SKM-1 treated with dmso at 0.1 percent for 144 hours (cell line): ENCODE measurements at regions not wholly inside any gene's neighbourhood (a gene's known extent, or its start where the extent isn't known, plus 50 kb on each side); places are given as distances from the start of the nearest gene placed in this dataset.

Source experiments
- DNase-seq: peaks from one replicate; lab custom pipeline; 2025; ENCODE audit not compliant: unreplicated experiment; lab: John Stamatoyannopoulos, UW

DNA sequence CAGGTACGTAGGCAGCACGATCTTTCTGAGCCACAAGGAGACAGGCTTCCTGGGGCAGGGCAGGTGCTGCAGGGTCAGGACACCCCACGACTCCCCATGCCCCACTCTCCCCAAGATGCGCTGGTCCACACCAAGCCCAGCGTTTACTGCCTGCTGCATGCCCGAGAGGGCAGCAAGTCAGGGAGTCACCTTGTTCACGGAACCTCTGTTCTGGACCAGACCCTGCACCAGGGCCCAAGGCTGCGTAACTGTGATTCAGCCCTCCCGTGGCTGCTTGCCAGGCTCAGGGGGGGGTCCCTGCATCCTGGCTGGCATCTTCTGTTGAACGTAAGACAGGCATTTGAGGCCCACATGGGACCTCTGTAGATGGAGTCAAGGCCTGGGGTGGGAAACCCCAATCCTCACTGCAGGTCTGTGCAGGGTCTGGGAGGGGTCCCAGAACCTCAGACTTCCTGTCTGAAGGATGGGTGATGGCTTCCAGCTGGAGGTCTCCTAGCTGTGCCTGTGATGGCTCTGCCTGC is 228.6 kb upstream of the RTL1 start:
- no peak for DNase-seq

DNA sequence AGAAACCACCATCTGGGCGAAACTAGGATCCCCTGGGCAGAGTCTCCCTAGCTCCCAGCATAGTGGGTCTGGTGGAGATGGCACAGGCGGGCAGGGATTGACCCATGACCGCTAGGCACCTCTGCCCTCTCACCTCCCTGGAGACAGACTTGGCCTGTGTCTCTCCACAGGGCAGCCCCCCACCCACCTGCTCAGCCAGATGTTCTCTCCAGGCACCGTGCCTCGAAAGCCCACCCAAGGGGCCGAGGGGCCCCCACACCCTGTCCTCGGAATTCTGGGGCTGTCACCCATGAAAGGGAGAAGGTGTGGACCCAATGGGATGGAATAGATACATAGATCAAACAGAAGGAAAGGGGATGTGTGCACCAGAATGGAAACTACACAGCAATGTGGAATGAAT is 229.1 kb upstream of the RTL1 start:
- no peak for DNase-seq

DNA sequence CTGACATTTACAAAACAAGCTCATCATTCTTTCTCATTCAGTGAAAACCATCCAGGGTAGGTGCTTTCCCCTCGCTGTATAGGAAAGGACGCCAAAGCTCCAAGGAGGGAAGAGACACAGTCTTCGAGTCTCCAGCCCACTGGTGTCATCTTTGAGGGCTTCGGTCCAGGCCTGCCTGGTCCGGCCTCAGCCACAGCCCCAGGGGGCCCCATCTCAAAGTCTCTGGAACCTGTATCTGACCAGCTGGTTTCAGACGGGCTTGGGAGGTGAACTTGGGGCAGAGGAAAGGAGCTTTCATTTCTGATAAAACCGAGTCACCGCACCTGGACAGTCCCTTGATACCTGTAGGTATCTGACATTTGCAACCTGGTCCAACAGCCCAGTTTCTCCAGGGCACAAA is 229.5 kb upstream of the RTL1 start:
- DNase-seq: no peak

DNA sequence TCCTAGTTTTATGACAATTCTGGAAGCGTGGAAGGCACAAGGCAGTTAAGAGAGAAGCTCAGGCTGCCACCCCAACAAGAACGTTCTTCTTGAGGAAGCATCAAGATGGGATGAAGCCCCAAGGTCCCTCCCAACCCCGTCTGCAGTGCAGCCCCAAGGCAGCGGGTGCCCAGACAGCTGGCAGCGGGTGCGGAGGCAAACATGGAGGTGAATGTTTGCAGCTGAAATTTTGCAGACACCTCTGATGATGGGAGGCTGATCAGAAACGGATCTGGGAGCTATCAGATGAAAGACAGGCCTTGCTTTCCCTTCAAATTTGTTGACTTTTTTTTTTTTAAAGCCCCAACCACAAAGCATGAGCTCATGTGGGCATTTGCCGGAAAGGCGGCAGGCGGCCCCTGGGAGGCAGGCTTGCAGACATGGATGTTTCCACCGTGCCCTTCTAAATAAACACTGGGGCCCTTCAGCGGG is 230.7 kb upstream of the RTL1 start:
- DNase-seq: no peak

DNA sequence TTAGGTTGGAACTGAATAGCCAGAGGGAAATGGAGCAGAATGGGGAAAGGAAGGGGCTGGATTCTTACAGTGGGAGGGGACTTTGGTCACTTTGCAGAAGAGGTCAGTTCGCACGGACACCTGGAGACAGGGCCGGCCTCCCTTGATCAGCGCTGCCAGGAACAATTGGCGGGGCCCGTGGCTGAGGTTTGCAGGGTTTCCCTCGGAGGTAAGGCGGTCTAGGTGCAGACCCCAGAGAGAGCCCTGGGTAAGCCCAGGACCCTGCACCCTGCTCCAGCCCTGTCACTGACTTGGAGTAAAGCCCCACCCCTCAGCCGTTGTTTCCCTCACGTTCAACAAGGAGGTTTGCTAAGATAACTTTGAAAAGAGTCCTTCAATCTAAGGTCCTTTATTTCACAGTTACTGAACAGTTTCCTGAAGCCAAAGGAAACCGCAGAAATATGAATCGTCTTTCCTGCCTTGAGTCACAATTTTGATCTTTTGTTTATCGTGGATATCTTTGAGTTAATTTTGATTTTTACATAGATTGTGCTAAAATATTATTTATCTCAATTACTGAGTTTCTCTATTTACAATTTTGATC is 231.4 kb upstream of the RTL1 start:
- no peak for DNase-seq

DNA sequence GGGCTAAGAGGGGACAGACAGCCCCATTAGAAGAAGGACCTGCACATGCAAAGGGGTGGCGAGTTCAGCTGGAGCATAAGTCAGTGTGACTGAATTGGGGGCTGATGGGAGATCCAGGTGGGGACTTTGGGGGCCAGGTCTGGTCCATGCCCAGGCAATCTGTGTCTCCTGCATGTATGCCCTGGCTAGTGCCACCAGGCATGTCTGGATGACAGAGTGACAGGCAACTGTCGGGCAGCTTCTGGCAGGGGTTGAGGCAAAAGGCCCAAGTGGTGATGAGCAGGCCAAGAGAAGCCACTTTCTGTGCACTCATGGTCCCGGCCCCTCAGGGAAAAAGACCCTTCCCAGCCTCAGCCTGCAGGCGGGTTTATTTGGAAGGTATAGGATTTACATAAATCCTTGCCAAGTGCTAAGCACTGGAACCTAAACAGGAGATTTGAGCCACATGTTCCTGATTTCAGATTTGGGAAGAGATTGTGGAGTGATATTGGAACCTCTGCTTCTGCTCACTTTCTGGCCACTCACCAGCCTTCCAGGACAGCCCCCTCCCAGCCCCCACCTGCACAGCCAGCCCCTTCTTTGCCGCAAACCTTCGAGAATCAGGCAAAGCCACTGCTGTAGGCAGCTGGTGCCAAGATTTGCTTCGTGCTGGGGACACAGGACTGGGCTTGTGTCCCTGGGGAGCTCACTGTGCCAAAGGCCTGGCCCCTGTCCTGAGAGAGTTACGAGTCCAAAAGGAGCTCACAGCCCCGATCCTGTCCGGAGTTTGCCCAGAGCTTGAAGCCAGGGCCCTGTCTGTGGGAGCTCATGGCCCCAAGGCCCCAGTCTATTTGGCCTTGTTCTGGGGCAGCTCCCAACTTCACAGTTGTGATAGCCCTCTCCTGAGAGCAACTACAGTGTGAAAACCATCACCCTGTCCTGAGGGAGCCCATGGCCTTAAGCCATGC is 232.5 kb upstream of the RTL1 start:
- no peak for DNase-seq

DNA sequence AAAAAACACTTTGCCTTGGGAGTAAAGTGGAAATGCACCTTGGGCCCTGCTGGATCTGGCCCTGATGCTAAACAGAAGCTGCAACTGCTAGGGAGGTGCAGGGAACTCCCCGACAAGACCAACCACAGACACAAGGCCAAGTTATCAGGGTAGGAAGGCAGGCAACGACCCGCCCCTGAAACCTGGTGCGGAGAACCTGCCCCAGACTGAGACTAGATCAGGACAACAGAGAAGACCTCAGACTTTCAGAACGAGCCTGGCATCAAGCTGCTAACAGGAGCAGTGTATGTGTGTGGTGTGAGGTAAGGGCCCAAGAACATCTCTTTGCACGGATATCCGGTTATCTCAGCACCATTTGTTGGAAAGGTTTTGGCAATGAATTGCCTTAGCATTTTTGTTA is 233.7 kb upstream of the RTL1 start:
- no peak for DNase-seq

DNA sequence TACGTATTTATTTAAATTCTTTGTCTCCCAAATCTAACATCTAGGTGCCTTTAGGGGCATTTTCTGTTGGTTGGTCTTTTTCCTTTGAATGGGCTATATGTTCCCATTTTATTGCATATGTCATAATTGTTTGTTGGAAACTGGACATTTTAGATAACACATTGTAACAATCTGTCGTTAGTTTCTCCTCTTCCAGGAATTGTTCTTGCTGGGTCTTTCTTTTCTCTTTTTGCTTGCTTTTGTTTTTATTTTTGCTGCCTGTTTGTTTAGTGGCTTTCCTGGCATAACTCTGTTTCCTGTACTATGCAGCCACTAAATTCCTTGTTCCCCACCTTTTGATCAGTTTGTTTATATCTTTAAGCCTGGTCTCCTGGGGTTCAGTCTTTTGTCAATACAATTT is 244.3 kb upstream of the RTL1 start:
- no peak for DNase-seq

DNA sequence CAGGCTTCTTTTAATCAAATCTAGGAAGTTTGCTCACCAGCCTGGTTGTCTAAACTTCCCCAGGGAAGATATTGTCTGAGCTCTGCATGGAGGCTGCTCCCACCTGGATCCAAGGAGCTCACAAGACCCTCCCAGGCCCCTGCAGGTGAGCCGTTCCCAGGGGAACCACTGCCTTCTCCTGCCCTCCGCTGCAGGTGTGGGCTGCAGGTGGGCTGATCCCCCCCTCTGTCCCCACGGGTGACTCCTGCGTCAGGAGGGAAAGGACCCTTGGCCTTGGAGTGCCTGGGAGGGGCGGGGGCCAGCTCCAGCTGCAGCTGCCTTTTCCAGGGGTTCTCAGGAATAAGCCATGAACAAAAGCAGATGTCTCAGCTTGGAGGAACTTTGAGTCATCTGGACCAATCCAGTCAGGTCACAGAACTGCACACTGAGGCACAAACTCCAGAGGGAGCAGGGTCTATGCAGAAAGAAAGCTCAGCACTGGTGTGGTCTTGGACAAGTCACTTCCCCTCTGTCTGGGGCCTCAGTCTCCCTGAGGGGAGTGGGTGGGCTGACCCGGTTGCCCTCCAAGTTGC is 246.6 kb upstream of the RTL1 start:
- no peak for DNase-seq

DNA sequence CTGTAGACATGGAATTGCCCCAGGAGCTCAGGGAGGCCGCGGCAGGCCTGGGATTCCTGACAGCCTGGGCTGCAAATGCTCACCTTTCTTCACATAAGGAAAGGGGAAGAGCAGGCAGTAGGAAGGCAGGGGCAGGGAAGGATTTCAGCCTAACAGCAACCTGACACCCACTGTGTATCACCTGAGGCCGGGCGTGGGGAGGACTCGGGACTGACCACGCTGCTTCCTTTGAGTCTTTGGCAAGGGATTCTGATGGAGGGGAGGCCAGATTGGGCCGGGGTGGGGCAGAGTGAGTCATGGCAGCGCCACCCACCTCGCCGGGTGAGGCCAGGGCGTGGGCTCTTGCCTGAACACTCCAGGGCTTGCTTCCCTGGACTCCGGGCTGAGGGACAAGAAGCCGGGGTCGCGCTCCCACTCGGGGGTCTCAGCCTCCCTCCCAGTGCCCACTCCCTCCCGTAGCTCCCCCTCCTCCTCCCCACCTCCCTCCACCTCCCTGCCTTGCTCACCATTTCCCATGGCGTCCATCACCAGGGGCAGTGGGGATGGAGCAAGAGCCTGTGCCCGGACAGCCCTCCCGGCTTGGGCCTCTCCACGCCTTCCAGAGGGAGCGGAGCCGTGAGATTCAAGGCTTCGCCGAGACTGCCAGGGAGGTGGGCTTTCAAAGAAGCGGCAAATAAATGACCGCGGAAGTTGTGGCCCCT is 247.9 kb upstream of the RTL1 start:
- DNase-seq: no peak

DNA sequence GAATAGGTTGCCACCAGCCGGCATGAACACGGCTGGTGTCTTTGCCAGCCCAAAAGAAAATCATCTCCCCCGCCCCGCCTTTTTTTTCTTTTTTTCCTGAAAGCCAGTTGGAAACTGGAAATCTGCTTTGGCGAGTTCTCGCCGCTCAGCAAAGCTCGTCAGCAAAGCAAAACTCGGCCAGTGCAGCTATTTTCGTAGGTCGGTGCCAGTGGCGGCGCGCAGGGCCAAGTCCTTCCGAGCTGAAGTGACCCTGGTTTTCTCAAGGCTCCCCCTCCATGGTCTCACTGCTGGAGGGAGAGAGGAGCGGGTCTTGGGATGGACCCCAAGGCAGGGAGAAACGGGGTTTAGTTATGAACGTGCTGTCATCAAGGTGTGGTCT is 248.4 kb upstream of the RTL1 start:
- DNase-seq: no peak

DNA sequence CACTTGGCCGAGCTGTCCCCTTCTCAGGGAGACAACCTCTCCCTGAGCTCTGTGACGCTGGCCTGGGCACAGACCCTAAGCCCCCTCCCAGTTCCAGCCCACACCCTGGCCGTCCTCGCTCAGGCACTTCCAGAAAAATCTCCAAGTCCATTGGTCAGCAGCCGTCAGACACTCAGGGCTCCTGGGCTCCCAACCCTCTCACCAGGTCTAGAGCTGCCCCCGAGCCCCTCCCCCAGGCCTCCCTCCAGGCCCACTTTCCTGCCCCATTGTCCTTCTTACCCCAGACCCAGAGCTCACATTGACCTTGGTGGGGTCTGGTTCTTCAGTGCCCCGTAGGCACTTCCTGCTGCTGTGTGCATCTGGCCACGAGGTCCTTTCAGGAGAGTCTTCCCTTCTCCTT is 249.3 kb upstream of the RTL1 start:
- no peak for DNase-seq

DNA sequence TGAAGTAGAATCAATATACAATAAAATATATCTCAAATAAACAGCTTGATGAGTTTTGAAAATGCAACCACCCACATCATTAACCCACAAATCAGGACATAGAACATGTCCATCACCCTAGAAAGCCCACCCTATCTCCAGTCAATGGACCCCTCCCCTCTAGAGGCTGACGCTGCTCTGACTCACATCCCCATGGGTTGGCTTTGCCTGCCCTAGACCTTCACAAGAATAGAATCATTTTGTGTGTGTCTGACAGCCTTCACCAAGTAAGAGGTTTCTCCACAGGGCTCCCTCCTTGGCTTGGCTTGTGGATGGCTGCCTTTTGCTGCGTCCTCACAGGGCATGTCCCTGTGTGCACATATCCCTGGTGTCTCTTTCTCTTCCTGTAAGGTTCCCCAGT is 250.2 kb upstream of the RTL1 start:
- no peak for DNase-seq

DNA sequence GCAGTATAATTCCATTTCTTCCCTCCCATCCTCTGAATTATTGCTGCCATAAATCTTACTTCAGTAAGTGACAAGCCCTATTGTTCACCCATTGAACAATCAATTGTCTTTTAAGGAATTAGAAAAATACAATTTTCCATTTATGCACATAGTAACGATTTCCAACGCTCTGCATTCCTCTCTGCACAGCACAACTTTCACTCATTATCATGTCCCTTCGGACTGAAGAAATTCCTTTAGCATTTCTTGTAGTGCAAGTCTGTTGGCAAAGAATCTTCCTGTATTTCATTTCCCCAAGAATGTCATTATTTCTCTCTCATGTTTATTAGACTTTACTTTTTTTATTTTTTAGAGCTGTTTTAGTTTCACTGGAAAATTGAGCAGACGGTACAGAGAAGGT is 252.1 kb upstream of the RTL1 start:
- no peak for DNase-seq

DNA sequence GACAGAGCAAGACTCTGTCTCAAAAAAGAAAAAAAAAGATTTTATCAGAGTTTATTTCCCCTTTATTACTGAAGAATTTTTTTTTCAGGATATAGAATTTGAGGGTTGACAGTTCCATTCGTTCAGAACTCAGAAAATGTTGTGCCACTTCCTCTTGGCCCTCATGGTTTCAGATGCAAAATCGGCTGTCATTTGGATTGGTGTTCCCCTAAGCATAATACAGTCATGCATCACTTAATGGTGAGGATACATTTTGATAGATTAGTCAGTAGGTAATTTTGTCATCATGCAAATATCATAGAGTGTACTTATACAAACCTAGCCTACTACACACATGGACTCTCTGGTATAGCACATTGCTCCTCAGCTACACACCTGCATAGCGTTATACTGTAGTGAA is 263.9 kb upstream of the RTL1 start:
- DNase-seq: no peak

DNA sequence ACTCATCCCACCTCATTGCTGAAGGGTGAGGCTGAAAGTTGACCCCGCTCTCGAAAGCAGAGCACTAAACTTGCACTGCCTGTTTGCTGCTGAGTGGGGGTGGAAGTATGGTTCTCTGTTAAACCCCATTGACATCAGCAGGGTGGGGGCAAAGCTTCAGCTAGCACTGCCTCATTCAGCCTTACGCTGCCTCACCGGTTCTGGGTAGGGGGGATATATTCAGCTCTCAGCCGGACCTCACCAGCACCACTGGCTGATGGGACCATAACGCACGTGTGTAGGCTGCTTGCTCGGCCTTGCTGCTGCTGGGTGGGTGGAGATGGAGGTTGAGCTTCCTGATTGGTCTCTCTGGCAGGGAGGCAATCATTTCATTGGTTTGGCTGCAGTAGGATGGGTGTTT is 265.7 kb upstream of the RTL1 start:
- DNase-seq: no peak

DNA sequence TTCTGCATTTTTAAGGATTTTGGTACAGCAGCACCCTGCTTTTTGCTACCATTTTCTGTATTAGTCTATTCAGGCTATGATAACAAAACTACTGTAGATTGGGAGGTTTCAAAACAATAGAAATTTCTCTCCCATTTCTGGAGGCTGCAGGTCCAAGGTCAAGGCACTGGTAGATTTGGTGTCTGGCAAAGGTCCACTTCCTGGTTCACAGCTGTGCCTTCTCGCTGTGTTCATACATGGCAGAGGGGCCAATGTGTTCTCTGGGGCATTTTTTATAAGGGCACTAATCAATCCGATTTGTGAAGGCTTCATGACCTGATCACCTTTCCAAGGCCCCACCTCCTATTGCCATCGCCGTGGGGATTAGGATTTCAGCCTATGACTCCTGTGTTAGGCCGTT is 268.1 kb upstream of the RTL1 start:
- DNase-seq: no peak

DNA sequence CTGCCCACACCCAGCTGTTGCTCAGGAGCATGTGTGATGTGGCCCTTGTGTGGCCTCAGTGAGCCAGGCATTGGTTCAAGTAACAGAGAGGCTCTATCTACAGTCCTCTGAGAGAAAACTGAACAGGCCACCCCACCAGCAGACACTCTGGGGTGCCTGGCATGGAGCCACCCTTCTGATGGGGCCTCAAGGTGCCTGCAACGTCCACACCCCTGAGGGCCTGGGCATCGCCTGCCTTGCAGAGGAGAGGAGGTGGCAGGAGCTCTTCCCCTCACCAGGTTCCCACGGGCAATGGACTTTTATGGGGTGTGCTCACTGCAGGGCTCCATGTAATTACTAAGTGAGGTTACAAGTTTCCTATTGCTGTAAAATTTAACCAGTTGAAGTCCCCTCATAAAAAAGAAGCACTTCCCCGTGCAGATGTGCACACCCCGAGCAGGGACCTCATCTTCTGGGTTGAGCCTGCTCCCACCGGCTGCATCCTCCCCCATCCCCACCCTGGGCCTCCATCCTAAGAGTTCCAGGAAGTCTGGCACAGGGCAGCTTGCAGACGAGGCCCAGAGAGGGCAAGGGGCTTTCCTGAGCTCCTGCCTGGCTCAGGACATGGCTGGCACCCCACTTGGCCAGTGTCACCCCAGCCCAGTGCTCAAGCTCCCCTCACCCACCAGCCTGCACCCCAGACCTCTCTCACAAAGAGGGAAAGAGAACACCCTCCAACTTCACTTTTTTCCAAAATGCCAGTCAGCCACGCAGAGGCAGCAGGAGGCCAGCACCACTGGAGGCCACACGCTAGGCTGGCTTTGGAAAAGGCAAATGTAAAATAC is 270.4 kb upstream of the RTL1 start:
- DNase-seq: no peak

DNA sequence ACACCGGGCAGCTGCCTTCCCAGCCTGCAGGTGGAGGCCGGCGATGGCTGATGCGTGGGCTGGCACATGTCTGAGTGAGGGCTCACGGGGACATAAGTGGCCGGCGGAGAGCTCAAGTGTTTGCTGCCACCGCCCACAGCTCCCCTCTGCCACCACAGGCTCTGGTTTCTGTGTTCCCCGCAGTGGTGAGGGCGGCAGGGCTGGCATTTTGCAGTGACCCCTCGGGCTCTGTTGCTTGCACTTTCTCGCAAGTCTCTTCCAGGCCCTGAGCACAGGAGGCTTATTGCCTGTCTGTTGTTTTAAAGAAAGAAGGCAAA is 271.0 kb upstream of the RTL1 start:
- no peak for DNase-seq

DNA sequence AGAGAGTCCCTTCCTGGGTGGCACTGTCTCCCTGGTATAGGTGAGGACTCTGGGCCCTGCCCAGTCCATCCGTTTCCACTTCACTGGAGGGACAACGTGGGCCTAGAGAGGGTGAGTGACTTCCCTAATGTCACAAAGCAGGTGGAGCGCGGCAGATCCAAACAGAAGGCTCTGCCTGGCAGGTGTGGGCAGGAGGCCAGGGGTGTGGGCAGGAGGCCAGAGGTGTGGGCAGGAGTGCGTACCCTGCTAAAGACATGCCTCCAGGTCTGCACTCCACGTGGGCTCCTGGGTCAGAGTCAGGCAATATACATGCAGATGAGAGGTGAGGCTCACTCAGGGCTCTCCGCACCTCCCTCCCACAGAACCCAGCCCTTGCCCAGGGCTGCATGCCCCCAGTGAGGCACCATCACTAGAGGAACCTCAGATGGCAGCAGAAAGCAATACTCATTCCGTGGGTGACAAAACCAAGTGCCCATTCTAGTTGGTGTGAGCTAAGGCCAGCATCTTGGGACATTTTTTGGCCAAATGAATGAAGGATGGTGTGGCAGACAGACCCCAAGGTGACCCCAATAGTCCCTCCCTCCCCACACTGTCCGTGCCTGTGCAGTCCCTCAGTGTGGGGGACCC is 271.6 kb upstream of the RTL1 start:
- DNase-seq: no peak
